SJCRH30 (cell line): ENCODE measurements at regions not wholly inside any gene's neighbourhood (a gene's known extent, or its start where the extent isn't known, plus 50 kb on each side); places are given as distances from the start of the nearest gene placed in this dataset.

Experiments
- DNase-seq, 2 experiments: peaks; one replicate each; pipeline ENCODE4 v3.0.0-alpha.2; 2015 to 2020
- H3K27ac ChIP-seq: fragments of 250-450 bp; sonication (Bioruptor Pico); 2 replicates; pipeline ENCODE4 v1.5.1; 2020; ENCODE audit warnings: mild to moderate bottlenecking, moderate library complexity
- H3K27me3 ChIP-seq: fragments of 250-450 bp; sonication (Bioruptor Pico); 2 replicates; pipeline ENCODE4 v1.5.1; 2020; ENCODE audit warnings: mild to moderate bottlenecking, moderate library complexity
- H3K36me3 ChIP-seq: fragments of 250-450 bp; sonication (Bioruptor Pico); 2 replicates; pipeline ENCODE4 v1.5.1; 2020; ENCODE audit warnings: mild to moderate bottlenecking, moderate library complexity
- H3K4me1 ChIP-seq: fragments of 250-450 bp; sonication (Bioruptor Pico); 2 replicates; pipeline ENCODE4 v1.5.1; 2020; ENCODE audit warnings: mild to moderate bottlenecking, moderate library complexity
- H3K4me3 ChIP-seq: fragments of 250-450 bp; sonication (Bioruptor Pico); 2 replicates; pipeline ENCODE4 v1.5.1; 2020; ENCODE audit warnings: mild to moderate bottlenecking, moderate library complexity
- H3K9me3 ChIP-seq: fragments of 250-450 bp; sonication (Bioruptor Pico); replicated peaks from 2 replicates; pipeline ENCODE4 v1.5.1; 2020; ENCODE audit warnings: mild to moderate bottlenecking, moderate library complexity

- no peak for DNase-seq
- Histone ChIP-seq H3K36me3 (no peaks in the 10 kb centered on the region), H3K27me3 (no peaks in the 10 kb centered on the region), H3K27ac (no peak overlapping the region), H3K4me1 (no peaks in the 10 kb centered on the region), H3K9me3 (no peaks in the 10 kb centered on the region), H3K4me3 (no peak overlapping the region)
These were observed 51.2 kb upstream of the ROCK1 start for GRCh38 chr18:21162786-21163185.

- no peaks in the 10 kb centered on the region for H3K27me3 ChIP-seq
- DNase-seq, result no peak
- no peak overlapping the region for H3K27ac ChIP-seq
- no peaks in the 10 kb centered on the region for H3K36me3 ChIP-seq
- H3K4me1 ChIP-seq, result no peaks in the 10 kb centered on the region
- H3K4me3 ChIP-seq, result no peak overlapping the region
- H3K9me3 ChIP-seq, result no peaks in the 10 kb centered on the region
These were observed 52.3 kb upstream of the ROCK1 start for GRCh38 chr18:21163647-21164547.

- no peak overlapping the region for H3K27ac ChIP-seq
- no peak for DNase-seq
These were observed 53.0 kb upstream of the ROCK1 start for GRCh38 chr18:21164548-21165095.

GRCh38 chr18:21167641-21168377, 56.2 kb upstream of the ROCK1 start:
- peak in 1 of 2 experiments; percentile 10 for DNase-seq
- Histone ChIP-seq H3K4me3 (no peak overlapping the region), H3K27ac (no peak overlapping the region), H3K36me3 (no peaks in the 10 kb centered on the region), H3K4me1 (no peaks in the 10 kb centered on the region), H3K9me3 (no peaks in the 10 kb centered on the region), H3K27me3 (no peaks in the 10 kb centered on the region)

More at GRCh38 chr18:21164548-21165095, 53.0 kb upstream of the ROCK1 start:
- no peaks in the 10 kb centered on the region for H3K36me3 ChIP-seq
- H3K27me3 ChIP-seq, result no peaks in the 10 kb centered on the region
- H3K4me1 ChIP-seq, result no peaks in the 10 kb centered on the region
- no peaks in the 10 kb centered on the region for H3K9me3 ChIP-seq
- no peak overlapping the region for H3K4me3 ChIP-seq

- Histone ChIP-seq H3K27ac (no peak overlapping the region), H3K4me1 (no peaks in the 10 kb centered on the region), H3K27me3 (no peaks in the 10 kb centered on the region), H3K36me3 (no peaks in the 10 kb centered on the region), H3K4me3 (no peak overlapping the region), H3K9me3 (no peaks in the 10 kb centered on the region)
- no peak for DNase-seq
These were observed 57.3 kb upstream of the ROCK1 start for GRCh38 chr18:21168880-21169279.

- Histone ChIP-seq H3K27me3 (no peaks in the 10 kb centered on the region), H3K36me3 (no peaks in the 10 kb centered on the region), H3K27ac (no peak overlapping the region), H3K9me3 (no peaks in the 10 kb centered on the region), H3K4me1 (no peaks in the 10 kb centered on the region), H3K4me3 (no peak overlapping the region)
- no peak for DNase-seq
These were observed 64.2 kb upstream of the GREB1L start for GRCh38 chr18:21177822-21178221.

GRCh38 chr18:21179590-21180220, 62.3 kb upstream of the GREB1L start:
- H3K4me3 ChIP-seq, result no peak overlapping the region
- no peak overlapping the region for H3K27ac ChIP-seq
- no peaks in the 10 kb centered on the region for H3K27me3 ChIP-seq
- peak; percentile 23 to 70 for DNase-seq
- no peaks in the 10 kb centered on the region for H3K36me3 ChIP-seq
- H3K9me3 ChIP-seq, result no peaks in the 10 kb centered on the region
- H3K4me1 ChIP-seq, result no peaks in the 10 kb centered on the region

GRCh38 chr18:21180588-21180987, 61.4 kb upstream of the GREB1L start:
- no peaks in the 10 kb centered on the region for H3K36me3 ChIP-seq
- no peak for DNase-seq
- H3K27ac ChIP-seq, result no peak overlapping the region
- H3K9me3 ChIP-seq, result no peaks in the 10 kb centered on the region
- H3K27me3 ChIP-seq, result no peaks in the 10 kb centered on the region
- no peak overlapping the region for H3K4me3 ChIP-seq
- no peaks in the 10 kb centered on the region for H3K4me1 ChIP-seq

GRCh38 chr18:21181766-21182165, 60.3 kb upstream of the GREB1L start:
- Histone ChIP-seq H3K4me1 (no peaks in the 10 kb centered on the region), H3K27ac (no peak overlapping the region), H3K36me3 (no peaks in the 10 kb centered on the region), H3K9me3 (no peaks in the 10 kb centered on the region), H3K4me3 (no peak overlapping the region), H3K27me3 (no peaks in the 10 kb centered on the region)
- DNase-seq, result no peak

- H3K4me3 ChIP-seq, result no peak overlapping the region
- H3K4me1 ChIP-seq, result no peaks in the 10 kb centered on the region
- no peaks in the 10 kb centered on the region for H3K36me3 ChIP-seq
- no peaks in the 10 kb centered on the region for H3K9me3 ChIP-seq
- no peak for DNase-seq
- no peak overlapping the region for H3K27ac ChIP-seq
- H3K27me3 ChIP-seq, result no peaks in the 10 kb centered on the region
These were observed 58.4 kb upstream of the GREB1L start for GRCh38 chr18:21183670-21184069.

GRCh38 chr18:21184396-21184996, 57.5 kb upstream of the GREB1L start:
- Histone ChIP-seq H3K36me3 (no peaks in the 10 kb centered on the region), H3K4me1 (no peaks in the 10 kb centered on the region), H3K27me3 (no peaks in the 10 kb centered on the region), H3K4me3 (no peak overlapping the region), H3K9me3 (no peaks in the 10 kb centered on the region), H3K27ac (no peak overlapping the region)
- no peak for DNase-seq

GRCh38 chr18:21187886-21188285, 54.1 kb upstream of the GREB1L start:
- Histone ChIP-seq H3K9me3 (no peaks in the 10 kb centered on the region), H3K4me3 (no peak overlapping the region), H3K27ac (no peak overlapping the region), H3K36me3 (no peaks in the 10 kb centered on the region), H3K4me1 (no peaks in the 10 kb centered on the region), H3K27me3 (no peaks in the 10 kb centered on the region)
- no peak for DNase-seq

- no peak overlapping the region for H3K4me3 ChIP-seq
- no peak overlapping the region for H3K27ac ChIP-seq
- H3K9me3 ChIP-seq, result no peaks in the 10 kb centered on the region
- H3K4me1 ChIP-seq, result no peaks in the 10 kb centered on the region
- peak; percentile 23 to 45 for DNase-seq
- no peaks in the 10 kb centered on the region for H3K27me3 ChIP-seq
- no peaks in the 10 kb centered on the region for H3K36me3 ChIP-seq
These were observed 50.3 kb upstream of the GREB1L start for GRCh38 chr18:21191596-21192307.
